WTC11 (cell line): ENCODE measurements at regions not wholly inside any gene's neighbourhood (a gene's known extent, or its start where the extent isn't known, plus 50 kb on each side); places are given as distances from the start of the nearest gene placed in this dataset.

Experiments used
- CREB1 ChIP-seq: sonication (generic); formaldehyde crosslinking; IDR thresholded peaks from 2 replicates; pipeline ENCODE4 v1.8.0; 2023; ENCODE audit warnings: mild to moderate bottlenecking, missing genetic modification reagents
- TF ChIP-seq, protein P1 (sequence below): fragments of 200-600 bp; IDR thresholded peaks from 2 replicates; pipeline ENCODE4 v1.8.0; 2022; ENCODE audit warnings: antibody characterized with exemption

GRCh38 chr1:194208674-194209073 lies 1022.3 kb upstream of the B3GALT2 start:
- TF ChIP-seq, protein P1, sequence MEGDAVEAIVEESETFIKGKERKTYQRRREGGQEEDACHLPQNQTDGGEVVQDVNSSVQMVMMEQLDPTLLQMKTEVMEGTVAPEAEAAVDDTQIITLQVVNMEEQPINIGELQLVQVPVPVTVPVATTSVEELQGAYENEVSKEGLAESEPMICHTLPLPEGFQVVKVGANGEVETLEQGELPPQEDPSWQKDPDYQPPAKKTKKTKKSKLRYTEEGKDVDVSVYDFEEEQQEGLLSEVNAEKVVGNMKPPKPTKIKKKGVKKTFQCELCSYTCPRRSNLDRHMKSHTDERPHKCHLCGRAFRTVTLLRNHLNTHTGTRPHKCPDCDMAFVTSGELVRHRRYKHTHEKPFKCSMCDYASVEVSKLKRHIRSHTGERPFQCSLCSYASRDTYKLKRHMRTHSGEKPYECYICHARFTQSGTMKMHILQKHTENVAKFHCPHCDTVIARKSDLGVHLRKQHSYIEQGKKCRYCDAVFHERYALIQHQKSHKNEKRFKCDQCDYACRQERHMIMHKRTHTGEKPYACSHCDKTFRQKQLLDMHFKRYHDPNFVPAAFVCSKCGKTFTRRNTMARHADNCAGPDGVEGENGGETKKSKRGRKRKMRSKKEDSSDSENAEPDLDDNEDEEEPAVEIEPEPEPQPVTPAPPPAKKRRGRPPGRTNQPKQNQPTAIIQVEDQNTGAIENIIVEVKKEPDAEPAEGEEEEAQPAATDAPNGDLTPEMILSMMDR: no peak
- TF ChIP-seq CREB1 (CRISPR knock-in tag): no peak
